GM04503 (cell line): ENCODE measurements at regions not wholly inside any gene's neighbourhood (a gene's known extent, or its start where the extent isn't known, plus 50 kb on each side); places are given as distances from the start of the nearest gene placed in this dataset.
"Not testable (repeated sequence)": the region's sequence is repeated elsewhere in the genome, so short reads cannot be mapped to it uniquely, and the experiment has no call there.

Source experiments
- DNase-seq: peaks from one replicate; pipeline ENCODE4 v3.0.0-alpha.2; 2012; ENCODE audit warnings: low read depth

DNA sequence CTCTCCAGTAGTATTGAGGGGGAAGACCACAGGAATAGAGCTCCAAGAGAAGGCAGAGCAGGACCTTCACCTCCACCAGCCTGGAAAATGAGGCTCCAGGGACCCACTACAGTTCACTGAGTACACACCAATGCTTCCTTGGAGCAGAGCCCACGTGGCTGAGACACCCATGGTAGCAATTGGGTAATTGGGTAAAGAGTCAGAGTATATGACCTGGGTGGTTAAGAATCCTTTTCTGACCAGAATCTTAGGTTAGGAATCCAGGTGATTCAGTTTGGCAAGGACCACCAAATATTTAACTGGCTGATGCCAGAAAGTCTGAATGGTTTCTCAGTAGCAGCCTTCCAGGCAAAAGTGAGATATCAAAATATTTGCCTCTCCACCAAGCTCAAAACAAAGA lies 107.7 kb downstream of the MDH1 start:
- no peak for DNase-seq

DNA sequence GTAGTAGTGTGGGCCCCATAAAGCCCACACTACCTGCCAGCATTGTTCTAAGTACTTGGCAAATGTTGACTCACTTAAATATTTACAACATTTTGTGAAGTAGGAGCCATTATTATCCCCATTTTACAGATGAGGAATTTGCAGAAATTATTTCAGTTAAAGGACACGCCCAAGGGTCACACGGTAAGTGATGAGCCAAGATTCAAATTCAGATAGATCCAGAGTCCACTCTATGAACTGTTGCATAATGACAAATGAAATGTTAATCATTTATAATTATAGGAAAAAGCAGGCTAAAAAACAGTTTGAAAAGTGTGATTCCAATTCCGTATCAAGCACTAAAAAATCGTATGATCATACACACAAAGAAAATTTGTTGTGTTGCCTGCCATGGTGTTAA lies 108.4 kb downstream of the MDH1 start:
- DNase-seq = no peak

- peak; percentile 86 for DNase-seq
Measured at GRCh38 chr2:63698786-63699548, 110.2 kb downstream of the MDH1 start.

GRCh38 chr2:63699549-63699839 lies 110.7 kb downstream of the MDH1 start:
- no peak for DNase-seq

DNA sequence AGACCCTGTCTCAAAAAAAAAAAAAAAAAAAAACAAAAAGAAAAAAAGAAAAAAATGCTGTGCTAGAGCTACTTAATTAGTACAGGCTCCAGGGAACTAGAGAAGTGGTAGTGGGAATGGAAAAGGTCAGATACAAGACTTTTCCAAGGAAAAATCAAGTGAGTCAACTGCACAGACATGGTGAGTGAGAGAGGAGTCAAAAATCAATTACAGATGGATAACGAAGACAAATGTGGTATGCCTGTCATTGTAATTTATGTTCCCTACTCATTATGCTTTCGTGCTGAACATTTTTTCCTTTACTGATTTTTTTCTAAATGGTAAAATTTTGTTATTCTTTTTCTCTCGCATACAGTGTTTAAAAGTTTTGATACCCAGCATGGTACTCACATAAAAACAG lies 111.5 kb downstream of the MDH1 start:
- DNase-seq = no peak

- no peak for DNase-seq
Measured at GRCh38 chr2:63701406-63701805, 112.6 kb downstream of the MDH1 start.

GRCh38 chr2:63706084-63706483 lies 117.3 kb downstream of the MDH1 start:
- DNase-seq = not testable (repeated sequence)

DNA sequence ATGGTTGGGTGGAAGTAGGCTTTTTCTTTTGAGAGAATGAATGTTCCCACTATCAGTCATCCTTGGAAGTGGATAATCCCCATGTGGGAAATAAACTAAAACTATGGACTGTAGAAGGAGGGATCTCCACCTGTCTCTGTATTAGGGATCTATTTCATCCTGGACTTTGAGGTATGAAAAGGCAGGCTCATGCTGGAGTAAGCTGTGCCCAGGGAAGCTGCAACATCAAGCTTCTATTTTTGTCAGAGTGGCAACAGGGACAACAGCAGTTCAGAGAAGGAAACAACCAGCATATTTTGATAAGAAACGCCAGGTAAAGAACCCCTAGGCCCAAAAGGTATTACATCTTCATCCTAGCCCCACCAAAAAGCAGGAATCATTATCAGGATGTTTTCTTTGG lies 122.0 kb downstream of the MDH1 start:
- no peak for DNase-seq

DNA sequence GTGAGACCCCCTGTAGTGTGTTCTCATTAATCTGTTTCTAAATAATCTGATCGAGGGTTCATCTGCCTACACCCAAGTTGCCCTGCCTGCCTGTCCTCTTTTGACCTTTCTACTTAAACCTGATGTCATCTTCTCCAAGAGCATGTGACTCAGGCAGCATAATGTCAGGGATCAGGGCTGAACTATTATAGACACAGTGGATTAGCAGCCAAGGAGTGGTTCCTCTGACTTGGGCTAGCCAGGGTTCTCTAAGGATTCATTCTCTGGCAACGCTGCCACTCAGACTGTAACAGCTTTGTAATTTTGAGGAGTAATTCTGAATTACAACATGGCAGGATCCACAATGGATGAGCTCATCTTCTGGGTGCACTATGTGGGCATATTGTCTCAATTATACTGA lies 124.0 kb downstream of the MDH1 start:
- DNase-seq = peak; percentile 77

- no peak for DNase-seq
Measured at GRCh38 chr2:63716146-63716545, 125.5 kb upstream of the UGP2 start.

GRCh38 chr2:63719052-63719451 lies 122.6 kb upstream of the UGP2 start:
- DNase-seq = no peak

DNA sequence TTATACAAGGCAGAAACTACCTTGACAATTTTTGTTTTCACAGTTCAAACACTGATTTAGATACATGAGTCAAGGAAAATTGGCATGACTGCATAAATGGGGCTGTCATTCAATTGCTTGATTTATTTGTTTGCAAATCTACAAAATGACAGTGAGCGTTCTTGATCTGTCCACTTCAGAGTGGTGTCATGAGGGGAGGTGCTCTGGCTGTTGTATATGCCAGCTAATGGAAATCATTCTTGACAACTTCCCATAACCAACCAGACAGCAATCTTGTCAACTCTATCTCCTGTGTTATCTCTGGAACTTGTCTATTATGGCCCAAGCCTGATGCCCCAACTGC lies 120.6 kb upstream of the UGP2 start:
- DNase-seq = no peak

DNA sequence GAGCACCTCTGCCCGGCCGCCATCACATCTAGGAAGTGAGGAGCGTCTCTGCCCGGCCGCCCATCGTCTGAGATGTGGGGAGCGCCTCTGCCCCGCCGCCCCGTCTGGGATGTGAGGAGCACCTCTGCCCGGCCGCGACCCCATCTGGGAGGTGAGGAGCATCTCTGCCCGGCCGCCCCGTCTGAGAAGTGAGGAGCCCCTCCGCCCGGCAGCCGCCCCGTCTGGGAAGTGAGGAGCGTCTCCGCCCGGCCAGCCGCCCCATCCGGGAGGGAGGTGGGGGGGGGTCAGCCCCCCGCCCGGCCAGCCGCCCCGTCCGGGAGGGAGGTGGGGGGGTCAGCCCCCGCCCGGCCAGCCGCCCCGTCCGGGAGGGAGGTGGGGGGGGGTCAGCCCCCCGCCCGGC lies 119.4 kb upstream of the UGP2 start:
- DNase-seq = not testable (repeated sequence)

DNA sequence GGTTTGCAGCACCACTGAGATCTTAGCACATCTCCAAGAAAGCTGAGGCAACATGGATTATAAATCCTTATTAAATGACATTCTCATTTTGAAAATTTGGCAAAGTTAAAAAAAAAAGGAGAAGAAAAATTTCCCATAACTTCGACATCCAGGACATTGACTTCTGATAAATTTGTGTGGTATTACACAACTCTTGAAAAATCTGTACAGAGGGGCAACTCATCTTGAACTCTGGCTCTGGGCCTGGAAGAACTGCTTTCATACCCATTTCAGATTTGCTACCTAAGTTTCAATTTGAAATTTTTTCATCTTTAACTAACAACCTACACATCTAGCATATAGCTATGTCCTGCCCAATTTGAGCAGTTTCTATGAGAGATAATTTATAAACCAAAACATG lies 118.0 kb upstream of the UGP2 start:
- no peak for DNase-seq

- DNase-seq = not testable (repeated sequence)
Measured at GRCh38 chr2:63725212-63725611, 116.5 kb upstream of the UGP2 start.

DNA sequence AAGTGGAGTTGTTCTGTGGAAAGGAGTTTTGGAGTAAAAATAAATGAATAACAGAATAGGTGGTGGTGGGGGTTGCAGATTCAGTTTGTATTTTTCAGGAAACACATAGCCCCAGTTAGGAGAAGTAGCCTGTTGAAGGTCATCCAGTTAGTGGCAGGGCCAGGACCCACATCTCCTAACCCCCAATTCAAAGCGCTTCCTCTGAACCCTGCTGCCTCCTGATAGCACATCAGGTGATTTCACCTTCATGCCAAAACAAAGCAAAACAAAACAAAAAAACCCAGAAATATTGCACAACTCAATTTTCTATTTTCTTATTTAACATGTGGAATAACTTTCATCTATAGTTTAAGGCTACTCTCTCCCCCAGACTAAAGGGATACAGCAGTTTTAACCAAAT lies 112.3 kb upstream of the UGP2 start:
- DNase-seq = no peak

DNA sequence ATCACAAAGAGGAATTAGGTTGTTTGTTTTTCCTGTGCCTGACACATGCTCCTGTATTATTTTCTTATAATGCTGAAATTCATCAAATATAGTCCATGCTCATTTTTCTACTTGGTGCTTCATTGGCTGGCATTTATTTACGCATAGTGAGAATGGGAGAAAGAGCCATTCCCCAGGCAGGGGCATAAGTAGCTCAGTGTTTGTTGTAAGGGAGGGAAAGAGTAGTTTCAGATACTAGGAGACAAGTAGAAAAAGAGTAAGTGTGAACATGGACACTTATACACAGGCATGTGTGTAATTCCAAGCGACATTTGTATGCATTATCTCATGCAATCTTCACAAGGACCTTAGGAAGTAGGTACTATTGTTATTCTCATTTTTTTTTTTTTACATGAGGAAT lies 111.9 kb upstream of the UGP2 start:
- no peak for DNase-seq

GRCh38 chr2:63734510-63734909 lies 107.2 kb upstream of the UGP2 start:
- no peak for DNase-seq

- no peak for DNase-seq
Measured at GRCh38 chr2:63735263-63735662, 106.4 kb upstream of the UGP2 start.

GRCh38 chr2:63735931-63736330 lies 105.8 kb upstream of the UGP2 start:
- no peak for DNase-seq

DNA sequence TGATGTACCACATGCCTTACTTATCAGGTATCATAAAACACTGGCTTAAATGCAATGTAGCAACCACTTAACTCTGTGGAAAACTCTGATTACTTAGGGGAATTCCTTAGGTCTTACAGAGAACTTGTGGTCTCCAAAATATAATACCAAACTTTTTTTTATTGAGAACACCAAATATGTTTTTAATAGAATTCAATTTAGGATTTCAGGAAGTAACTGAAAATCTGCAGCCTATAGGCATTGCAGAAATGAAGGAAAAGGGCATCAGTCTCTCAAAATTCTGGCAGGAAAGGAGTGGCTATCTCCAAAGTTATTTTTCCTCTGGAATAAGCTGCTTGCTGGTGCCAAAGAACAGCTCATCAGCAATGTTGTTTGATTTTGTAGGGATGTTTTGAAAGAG lies 105.3 kb upstream of the UGP2 start:
- DNase-seq = no peak

- no peak for DNase-seq
Measured at GRCh38 chr2:63737081-63737751, 104.5 kb upstream of the UGP2 start.

DNA sequence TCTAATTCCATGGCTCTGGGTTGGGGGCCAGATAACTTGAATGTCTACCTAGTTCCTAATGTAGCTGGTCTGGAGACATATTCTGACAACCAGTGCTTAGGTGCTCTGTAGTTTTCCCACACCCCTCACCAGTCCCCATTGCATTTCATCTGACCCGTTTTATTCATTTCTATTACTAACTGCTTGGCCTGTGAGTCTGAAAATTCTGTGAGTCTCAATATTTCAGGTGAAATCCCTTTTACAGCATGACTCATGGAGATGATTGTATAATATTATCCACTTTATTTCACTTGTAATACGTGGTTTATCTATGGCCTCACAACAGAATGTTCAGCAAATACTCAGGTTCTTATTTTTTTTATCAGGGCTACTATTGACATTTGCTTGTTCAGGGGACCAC lies 103.7 kb upstream of the UGP2 start:
- DNase-seq = no peak

- not testable (repeated sequence) for DNase-seq
Measured at GRCh38 chr2:63739180-63739579, 102.5 kb upstream of the UGP2 start.
